Panc1 (cell line): ENCODE measurements at regions not wholly inside any gene's neighbourhood (a gene's known extent, or its start where the extent isn't known, plus 50 kb on each side); places are given as distances from the start of the nearest gene placed in this dataset.
"Not testable (repeated sequence)": the region's sequence is repeated elsewhere in the genome, so short reads cannot be mapped to it uniquely, and the experiment has no call there.

ENCODE experiments used
- ATAC-seq: fragments of 200-7000 bp; cut with Tn5 transposase; 2 replicates; pipeline ENCODE4 v1.9.1; 2020; ENCODE audit warnings: mild to moderate bottlenecking, moderate library complexity
- BruUV-seq: library from RNA; stranded (reverse); fragments of 400-500 nt; replicated peaks from 2 replicates; lab custom pipeline; 2021; lab: Mats Ljungman, UMichigan
- CTCF ChIA-PET: fragments of 300-600 bp; sonication (Branson Sonifier 250); formaldehyde crosslinking; loops from one replicate; lab custom pipeline; 2022; ENCODE audit warnings: antibody characterized with exemption; lab: Charles Lee
- POLR2A ChIA-PET: fragments of 300-600 bp; sonication (Branson Sonifier 250); formaldehyde crosslinking; loops from one replicate; lab custom pipeline; 2022; ENCODE audit warnings: antibody characterized with exemption; lab: Charles Lee
- DNase-seq: peaks from one replicate; pipeline ENCODE4 v3.0.0-alpha.2; 2010; ENCODE audit warnings: low read depth, low spot score
- H3K27ac ChIP-seq: 2 replicates; pipeline ENCODE4 v1.5.1; 2011; ENCODE audit warnings: mild to moderate bottlenecking, low read length, inconsistent platforms
- H3K27me3 ChIP-seq: fragments of 200-500 bp; sonication (Bioruptor generic); 2 replicates; pipeline ENCODE4 v1.6.0; 2014; ENCODE audit warnings: low read length, inconsistent platforms; ENCODE audit not compliant: control insufficient read depth, insufficient read depth
- H3K36me3 ChIP-seq: fragments of 200-500 bp; sonication (Bioruptor generic); 2 replicates; pipeline ENCODE4 v1.5.1; 2014; ENCODE audit warnings: inconsistent platforms, mild to moderate bottlenecking, low read length, moderate library complexity; ENCODE audit not compliant: control insufficient read depth, insufficient read depth
- H3K4me1 ChIP-seq: 2 replicates; pipeline ENCODE4 v1.5.1; 2011; ENCODE audit warnings: inconsistent platforms, mild to moderate bottlenecking, low read length, moderate library complexity; ENCODE audit not compliant: control insufficient read depth, insufficient read depth
- H3K4me3 ChIP-seq, 2 experiments: 2 replicates each; pipeline ENCODE4 v1.5.1; 2011 to 2012; ENCODE audit warnings: low read depth in 2 of 2, low read length in 2 of 2, mild to moderate bottlenecking in 2 of 2, inconsistent platforms in 1 of 2, moderate library complexity in 1 of 2
- H3K9me3 ChIP-seq: fragments of 200-500 bp; sonication (Bioruptor generic); 2 replicates; pipeline ENCODE4 v1.5.1; 2014; ENCODE audit warnings: low read depth, mild to moderate bottlenecking, inconsistent platforms, low read length, moderate library complexity; ENCODE audit not compliant: control insufficient read depth, insufficient read depth
- CTCF ChIP-seq: fragments of 450-650 bp; IDR thresholded peaks from 2 replicates; pipeline ENCODE4 v1.5.1; 2017; ENCODE audit warnings: mild to moderate bottlenecking
- POLR2AphosphoS5 ChIP-seq: IDR thresholded peaks from 2 replicates; pipeline ENCODE4 v1.6.1; 2012; ENCODE audit warnings: mild to moderate bottlenecking, low read depth, low read length, moderate library complexity
- REST ChIP-seq, 2 experiments: IDR thresholded peaks; 2 replicates each; pipeline ENCODE4 v1.6.1; 2011 to 2012; ENCODE audit warnings: low read depth in 2 of 2, control low read depth in 1 of 2, low read length in 1 of 2, mild to moderate bottlenecking in 1 of 2, moderate library complexity in 1 of 2; ENCODE audit not compliant: insufficient read depth in 1 of 2
- SIN3A ChIP-seq: IDR thresholded peaks from 2 replicates; pipeline ENCODE4 v1.6.1; 2012; ENCODE audit warnings: low read depth, mild to moderate bottlenecking, low read length, moderate library complexity, borderline replicate concordance; ENCODE audit not compliant: insufficient read depth
- TCF7L2 ChIP-seq: IDR thresholded peaks from 2 replicates; pipeline ENCODE4 v1.6.1; 2011; ENCODE audit warnings: mild to moderate bottlenecking, low read depth, low read length, inconsistent platforms
- in situ Hi-C: cut with HindIII; loops from 2 replicates; pipeline ENCODE4 v1.10.0; 2016; ENCODE audit warnings: low sequenced_read_pairs, low pct_unique_long_range_greater_than_20kb
- intact Hi-C: fragments of 100-400 bp; cut with micrococcal nuclease; formaldehyde crosslinking; loops from one replicate; pipeline ENCODE4 v1.10.0; 2022; ENCODE audit not compliant: unreplicated experiment

GRCh38 chr12:25315388-25315787, 64.7 kb upstream of the KRAS start:
- POLR2A ChIA-PET, result no interaction called here
- CTCF ChIA-PET, result no interaction called here

GRCh38 chr12:25313266-25313990, 62.7 kb upstream of the KRAS start:
- H3K27ac ChIP-seq, H3K36me3 ChIP-seq, DNase-seq, H3K27me3 ChIP-seq, ATAC-seq, intact Hi-C loops, in situ Hi-C loops, POLR2A ChIA-PET, H3K4me3 ChIP-seq, BruUV-seq, H3K4me1 ChIP-seq, H3K9me3 ChIP-seq, CTCF ChIA-PET: not testable (repeated sequence)

More at GRCh38 chr12:25315388-25315787, 64.7 kb upstream of the KRAS start:
- in situ Hi-C loops (no loop called here), intact Hi-C loops (no loop called here)
- no peaks in the 10 kb centered on the region for H3K36me3 ChIP-seq
- no peak overlapping the region for H3K27ac ChIP-seq
- H3K27me3 ChIP-seq, result peaks cover 10% of the 10 kb centered on the region
- no TSS peak for BruUV-seq
- no peak overlapping the region for H3K4me3 ChIP-seq
- TF ChIP-seq TCF7L2, result no peak
- no peak for TF ChIP-seq CTCF
- TF ChIP-seq SIN3A, result no peak
- TF ChIP-seq POLR2AphosphoS5, result no peak
- TF ChIP-seq REST (IDR thresholded peaks at IDR 0.05; ENCODE audit: insufficient read depth in 1 of 2, low read depth in 2 of 2, low read length in 1 of 2), result no peak
- no peaks in the 10 kb centered on the region for H3K9me3 ChIP-seq
- no peaks in the 10 kb centered on the region for H3K4me1 ChIP-seq
- DNase-seq (no peak), ATAC-seq (no peak)

- POLR2A ChIA-PET, result no interaction called here
Measured at GRCh38 chr12:25311506-25311905, 60.8 kb upstream of the KRAS start.

More at GRCh38 chr12:25311506-25311905, 60.8 kb upstream of the KRAS start:
- ATAC-seq (no peak), DNase-seq (no peak)
- Histone ChIP-seq H3K27me3 (no peaks in the 10 kb centered on the region), H3K4me3 (no peak overlapping the region), H3K4me1 (no peaks in the 10 kb centered on the region), H3K27ac (no peak overlapping the region), H3K36me3 (no peaks in the 10 kb centered on the region), H3K9me3 (no peaks in the 10 kb centered on the region)
- CTCF ChIA-PET, result no interaction called here
- BruUV-seq, result no TSS peak
- TF ChIP-seq REST (IDR thresholded peaks at IDR 0.05; ENCODE audit: insufficient read depth in 1 of 2, low read depth in 2 of 2, low read length in 1 of 2) (no peak), TCF7L2 (no peak), SIN3A (no peak), CTCF (no peak), POLR2AphosphoS5 (no peak)
- intact Hi-C loops, result no loop called here
- in situ Hi-C loops, result no loop called here
